ENCODE measurements at regions not wholly inside any gene's neighbourhood (a gene's known extent, or its start where the extent isn't known, plus 50 kb on each side); places are given as distances from the start of the nearest gene placed in this dataset.

DNA sequence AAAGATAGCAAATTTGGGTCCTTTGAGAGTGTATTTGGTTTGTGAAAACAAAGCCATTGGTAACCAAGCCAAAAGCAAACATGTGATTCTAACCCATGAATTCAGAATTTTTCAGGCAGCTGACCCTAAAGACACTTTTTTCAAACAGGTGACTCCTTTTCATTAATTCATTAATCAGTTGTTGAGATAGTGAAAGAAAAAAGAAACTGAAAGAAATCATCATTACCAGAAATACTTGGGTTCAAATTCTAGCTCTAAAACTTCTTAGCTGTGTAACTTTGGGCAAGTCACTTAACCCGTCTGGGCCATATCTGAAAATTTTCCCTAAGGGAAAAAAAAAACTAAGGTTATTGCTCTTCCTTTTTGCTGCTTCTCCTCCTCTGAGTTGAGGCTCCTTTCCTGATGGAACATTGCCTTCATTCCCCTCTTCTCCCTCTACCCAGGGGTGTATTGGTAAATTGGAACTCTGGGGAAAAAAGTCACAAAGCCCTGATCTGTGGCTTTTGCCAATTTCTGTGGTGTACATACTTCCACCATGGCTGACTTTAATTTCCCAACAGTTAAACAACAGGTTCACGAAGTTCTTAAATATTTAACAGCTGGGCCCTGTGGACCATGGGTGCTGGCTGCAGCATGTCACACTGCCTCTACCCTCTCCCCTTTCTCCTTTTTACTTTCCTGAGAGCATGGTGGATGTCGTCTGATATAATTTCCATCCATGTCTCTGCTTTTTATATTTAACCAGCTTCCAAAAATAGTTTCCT, 120.3 kb downstream of the ASB7 start:
- no peaks in the 10 kb centered on the region for H3K9me3 ChIP-seq (ENCODE audit: control insufficient read depth, insufficient read depth, low read depth, low read length)
- H3K4me3 ChIP-seq (ENCODE audit: low read depth, low read length) = no peak overlapping the region
- H3K36me3 ChIP-seq (ENCODE audit: control insufficient read depth, insufficient read depth, low read length) = no peaks in the 10 kb centered on the region
- H3K27ac ChIP-seq (ENCODE audit: low read depth, low read length) = no peak overlapping the region
- H3K27me3 ChIP-seq (ENCODE audit: control insufficient read depth, insufficient read depth, low read length) = no peaks in the 10 kb centered on the region
- peaks cover 11% of the 10 kb centered on the region for H3K4me1 ChIP-seq (ENCODE audit: control insufficient read depth, insufficient read depth, low read length)
- no peak overlapping the region for H3K9ac ChIP-seq (ENCODE audit: low read length)

GRCh38 chr15:100723315-100723801, 121.0 kb downstream of the ASB7 start:
- Histone ChIP-seq H3K9ac (ENCODE audit: low read length) (no peak overlapping the region), H3K27me3 (ENCODE audit: control insufficient read depth, insufficient read depth, low read length) (no peaks in the 10 kb centered on the region), H3K36me3 (ENCODE audit: control insufficient read depth, insufficient read depth, low read length) (no peaks in the 10 kb centered on the region), H3K27ac (ENCODE audit: low read depth, low read length) (no peak overlapping the region), H3K9me3 (ENCODE audit: control insufficient read depth, insufficient read depth, low read depth, low read length) (no peaks in the 10 kb centered on the region), H3K4me1 (ENCODE audit: control insufficient read depth, insufficient read depth, low read length) (peaks cover 17% of the 10 kb centered on the region), H3K4me3 (ENCODE audit: low read depth, low read length) (no peak overlapping the region)

- Histone ChIP-seq H3K36me3 (ENCODE audit: control insufficient read depth, insufficient read depth, low read length) (no peaks in the 10 kb centered on the region), H3K9me3 (ENCODE audit: control insufficient read depth, insufficient read depth, low read depth, low read length) (no peaks in the 10 kb centered on the region), H3K4me3 (ENCODE audit: low read depth, low read length) (no peak overlapping the region), H3K27me3 (ENCODE audit: control insufficient read depth, insufficient read depth, low read length) (no peaks in the 10 kb centered on the region), H3K9ac (ENCODE audit: low read length) (no peak overlapping the region), H3K4me1 (ENCODE audit: control insufficient read depth, insufficient read depth, low read length) (peaks cover 21% of the 10 kb centered on the region), H3K27ac (ENCODE audit: low read depth, low read length) (no peak overlapping the region)
Observed at GRCh38 chr15:100725121-100726069, 123.0 kb downstream of the ASB7 start.

- Histone ChIP-seq H3K4me3 (ENCODE audit: low read depth, low read length) (no peak overlapping the region), H3K9me3 (ENCODE audit: control insufficient read depth, insufficient read depth, low read depth, low read length) (no peaks in the 10 kb centered on the region), H3K27me3 (ENCODE audit: control insufficient read depth, insufficient read depth, low read length) (no peaks in the 10 kb centered on the region), H3K4me1 (ENCODE audit: control insufficient read depth, insufficient read depth, low read length) (peaks cover 21% of the 10 kb centered on the region), H3K27ac (ENCODE audit: low read depth, low read length) (no peak overlapping the region), H3K36me3 (ENCODE audit: control insufficient read depth, insufficient read depth, low read length) (no peaks in the 10 kb centered on the region), H3K9ac (ENCODE audit: low read length) (no peak overlapping the region)
Observed at GRCh38 chr15:100726070-100726420, 123.7 kb downstream of the ASB7 start.

- H3K9ac ChIP-seq (ENCODE audit: low read length) = no peak overlapping the region
- H3K27me3 ChIP-seq (ENCODE audit: control insufficient read depth, insufficient read depth, low read length) = no peaks in the 10 kb centered on the region
- no peaks in the 10 kb centered on the region for H3K36me3 ChIP-seq (ENCODE audit: control insufficient read depth, insufficient read depth, low read length)
- H3K4me1 ChIP-seq (ENCODE audit: control insufficient read depth, insufficient read depth, low read length) = peaks cover 21% of the 10 kb centered on the region
- no peak overlapping the region for H3K4me3 ChIP-seq (ENCODE audit: low read depth, low read length)
- no peaks in the 10 kb centered on the region for H3K9me3 ChIP-seq (ENCODE audit: control insufficient read depth, insufficient read depth, low read depth, low read length)
- H3K27ac ChIP-seq (ENCODE audit: low read depth, low read length) = no peak overlapping the region
Observed at GRCh38 chr15:100726421-100727190, 124.2 kb downstream of the ASB7 start.

DNA sequence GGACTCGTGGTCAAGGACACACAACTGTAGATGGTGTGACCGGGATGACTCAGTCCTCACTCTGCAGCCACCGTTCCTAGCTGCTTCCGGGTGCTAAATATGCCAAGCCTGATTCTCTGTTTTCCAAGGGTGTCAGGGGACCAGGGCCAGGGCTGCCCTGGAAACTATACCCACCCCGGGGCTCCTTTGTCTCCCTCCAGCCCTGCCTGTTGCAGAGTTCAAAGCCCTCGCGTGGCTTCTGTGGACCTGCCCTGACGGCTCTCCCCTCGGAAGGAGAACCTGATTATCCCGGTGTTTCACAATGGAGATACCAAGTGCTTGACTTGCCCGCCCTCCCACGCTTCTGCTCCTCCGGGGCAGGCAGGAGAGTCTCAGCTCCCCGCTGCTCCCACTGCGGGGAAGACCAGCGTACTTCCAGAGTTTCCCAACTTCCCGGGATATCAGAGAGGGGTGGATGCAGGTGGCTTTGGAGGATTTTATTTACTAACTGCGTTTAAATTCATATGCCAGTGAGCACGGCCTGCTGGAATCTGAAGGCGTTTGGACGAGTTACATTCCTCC, 125.0 kb downstream of the ASB7 start:
- Histone ChIP-seq H3K27me3 (ENCODE audit: control insufficient read depth, insufficient read depth, low read length) (no peaks in the 10 kb centered on the region), H3K36me3 (ENCODE audit: control insufficient read depth, insufficient read depth, low read length) (no peaks in the 10 kb centered on the region), H3K9ac (ENCODE audit: low read length) (no peak overlapping the region), H3K4me1 (ENCODE audit: control insufficient read depth, insufficient read depth, low read length) (peaks cover 21% of the 10 kb centered on the region), H3K4me3 (ENCODE audit: low read depth, low read length) (no peak overlapping the region), H3K9me3 (ENCODE audit: control insufficient read depth, insufficient read depth, low read depth, low read length) (no peaks in the 10 kb centered on the region), H3K27ac (ENCODE audit: low read depth, low read length) (no peak overlapping the region)

DNA sequence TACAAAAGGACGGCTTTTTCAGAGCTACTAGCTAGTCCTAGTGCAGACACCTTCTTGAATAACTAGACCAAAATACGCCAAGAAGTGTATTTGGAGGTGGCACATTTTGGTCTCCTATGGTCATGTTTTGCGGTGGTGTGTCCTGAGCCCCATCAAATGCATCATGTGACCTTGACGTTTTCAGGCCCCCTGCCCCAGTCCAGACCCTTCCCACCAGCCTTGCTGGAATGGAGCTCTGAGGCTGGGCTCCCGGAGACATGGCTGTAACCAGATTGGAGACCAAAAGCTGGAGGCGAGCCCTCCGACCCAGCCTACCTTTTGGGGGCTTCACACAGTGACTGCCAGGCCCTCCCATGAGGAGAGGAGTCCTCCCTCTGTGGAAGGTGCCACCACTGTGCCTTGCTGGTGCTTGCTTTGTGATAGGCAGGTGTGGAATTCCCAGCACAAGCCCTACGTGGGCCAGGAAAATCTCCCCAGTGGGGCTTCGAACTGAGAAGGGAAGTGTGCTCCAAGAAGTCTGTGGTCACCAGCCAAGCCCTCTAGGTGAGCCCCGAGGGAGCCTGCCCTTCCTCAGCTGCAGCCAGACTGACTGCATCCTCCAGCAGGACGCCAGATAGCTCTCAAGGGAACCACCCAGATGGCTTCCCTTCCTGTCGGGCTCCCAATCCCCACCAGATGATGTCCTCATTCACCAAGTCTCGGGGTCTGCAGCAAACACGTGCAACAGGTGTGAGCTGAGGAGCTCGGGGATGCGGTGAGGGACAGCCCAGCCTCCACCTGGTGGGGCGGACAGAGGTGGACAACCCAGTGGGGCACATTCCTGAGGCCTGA, 126.2 kb downstream of the ASB7 start:
- Histone ChIP-seq H3K27ac (ENCODE audit: low read depth, low read length) (no peak overlapping the region), H3K4me3 (ENCODE audit: low read depth, low read length) (no peak overlapping the region), H3K4me1 (ENCODE audit: control insufficient read depth, insufficient read depth, low read length) (peaks cover 25% of the 10 kb centered on the region), H3K36me3 (ENCODE audit: control insufficient read depth, insufficient read depth, low read length) (no peaks in the 10 kb centered on the region), H3K27me3 (ENCODE audit: control insufficient read depth, insufficient read depth, low read length) (no peaks in the 10 kb centered on the region), H3K9me3 (ENCODE audit: control insufficient read depth, insufficient read depth, low read depth, low read length) (no peaks in the 10 kb centered on the region), H3K9ac (ENCODE audit: low read length) (no peak overlapping the region)

- H3K9me3 ChIP-seq (ENCODE audit: control insufficient read depth, insufficient read depth, low read depth, low read length) = no peaks in the 10 kb centered on the region
- H3K4me1 ChIP-seq (ENCODE audit: control insufficient read depth, insufficient read depth, low read length) = peaks cover 25% of the 10 kb centered on the region
- H3K9ac ChIP-seq (ENCODE audit: low read length) = no peak overlapping the region
Observed at GRCh38 chr15:100729461-100729860, 127.1 kb downstream of the ASB7 start.

GRCh38 chr15:100730129-100730528, 127.7 kb downstream of the ASB7 start:
- Histone ChIP-seq H3K4me3 (ENCODE audit: low read depth, low read length) (no peak overlapping the region), H3K36me3 (ENCODE audit: control insufficient read depth, insufficient read depth, low read length) (no peaks in the 10 kb centered on the region), H3K9ac (ENCODE audit: low read length) (no peak overlapping the region), H3K9me3 (ENCODE audit: control insufficient read depth, insufficient read depth, low read depth, low read length) (no peaks in the 10 kb centered on the region), H3K27me3 (ENCODE audit: control insufficient read depth, insufficient read depth, low read length) (no peaks in the 10 kb centered on the region), H3K4me1 (ENCODE audit: control insufficient read depth, insufficient read depth, low read length) (peaks cover 25% of the 10 kb centered on the region), H3K27ac (ENCODE audit: low read depth, low read length) (no peak overlapping the region)

More at GRCh38 chr15:100729461-100729860, 127.1 kb downstream of the ASB7 start:
- Histone ChIP-seq H3K4me3 (ENCODE audit: low read depth, low read length) (no peak overlapping the region), H3K27me3 (ENCODE audit: control insufficient read depth, insufficient read depth, low read length) (no peaks in the 10 kb centered on the region), H3K36me3 (ENCODE audit: control insufficient read depth, insufficient read depth, low read length) (no peaks in the 10 kb centered on the region), H3K27ac (ENCODE audit: low read depth, low read length) (no peak overlapping the region)

Data from HUES6 (cell line).